Esophagus squamous epithelium (tissue), 5 donors: ENCODE measurements at regions not wholly inside any gene's neighbourhood (a gene's known extent, or its start where the extent isn't known, plus 50 kb on each side); places are given as distances from the start of the nearest gene placed in this dataset.

ENCODE experiments used
- DNase-seq: peaks from one replicate; lab custom pipeline; 2025; lab: John Stamatoyannopoulos, UW
- H3K27ac ChIP-seq, 4 donors: fragments of 200-600 bp; sonication (generic); one replicate each; pipeline ENCODE4 v1.5.1; 2016 to 2019; ENCODE audit warnings: mild to moderate bottlenecking in 1 of 4
- H3K27me3 ChIP-seq, 4 donors: fragments of 200-600 bp; sonication (generic); 1 replicate in 3 of 4; 2 replicates in 1 of 4; pipeline versions ENCODE4 v1.5.1 to v1.6.0; 2017 to 2021; ENCODE audit warnings: antibody characterized with exemption in 1 of 4
- H3K36me3 ChIP-seq, 3 donors: fragments of 200-600 bp; sonication (generic); one replicate each; pipeline ENCODE4 v1.5.1; 2016 to 2019
- H3K4me1 ChIP-seq, 3 donors: fragments of 200-600 bp; sonication (generic); one replicate each; pipeline ENCODE4 v1.5.1; 2017 to 2019
- H3K4me3 ChIP-seq, 4 donors: fragments of 200-600 bp; sonication (generic); 1 replicate in 3 of 4; 2 replicates in 1 of 4; pipeline ENCODE4 v1.5.1; 2016 to 2019; ENCODE audit warnings: mild to moderate bottlenecking in 2 of 4, moderate library complexity in 1 of 4
- H3K9me3 ChIP-seq, 3 donors: fragments of 200-600 bp; sonication (generic); one replicate each; pipeline ENCODE4 v1.5.1; 2016 to 2019
- CTCF ChIP-seq, 6 experiments: fragments of 450-650 bp in 4 of 6; fragments of 200-600 bp in 2 of 6; sonication (generic) in 2 of 6; IDR thresholded peaks; one replicate each; pipeline ENCODE4 v1.5.1; 2016 to 2019; ENCODE audit warnings: antibody characterized with exemption in 6 of 6, mild to moderate bottlenecking in 4 of 6, moderate library complexity in 4 of 6
- POLR2A ChIP-seq, 4 donors: fragments of 450-650 bp; IDR thresholded peaks; one replicate each; pipeline ENCODE4 v1.6.1; 2017; ENCODE audit warnings: antibody characterized with exemption in 4 of 4, mild to moderate bottlenecking in 4 of 4, moderate library complexity in 3 of 4
- WGBS, 2 donors: methylation state at CpG; one replicate each; pipeline ENCODE4 v1.1.5; 2018; 5-methylcytosine and 5-hydroxymethylcytosine counted together
- intact Hi-C: fragments of 100-400 bp; cut with DNase I; formaldehyde crosslinking; loops from one replicate; pipeline ENCODE4 v1.15.0; 2022
- donor health status: DM: yes; HTN: yes; CAD: no.

- Histone ChIP-seq H3K4me3 (no peak overlapping the region), H3K27me3 (no peaks in the 10 kb centered on the region), H3K27ac (no peak overlapping the region), H3K36me3 (no peaks in the 10 kb centered on the region), H3K9me3 (no peaks in the 10 kb centered on the region), H3K4me1 (no peaks in the 10 kb centered on the region)
- intact Hi-C loops: loop anchor here (10.0 kb wide), 1 partner anchor 460 kb away; no protein-coding TSS in a partner anchor
- 54 to 71% methylated on average over 3 to 4 of the region's 4 CpGs for WGBS, 2 donors
- TF ChIP-seq POLR2A (IDR thresholded peaks at IDR 0.05) (no peak), CTCF (IDR thresholded peaks at IDR 0.05) (no peak)
- DNase-seq: no peak
Observed at GRCh38 chr5:159525117-159525516, 194.8 kb upstream of the IL12B start.

- no peak for TF ChIP-seq CTCF (IDR thresholded peaks at IDR 0.05)
- TF ChIP-seq POLR2A (IDR thresholded peaks at IDR 0.05): no peak
- WGBS, 2 donors: 79 to 81% methylated on average over 4 of the region's 4 CpGs
- Histone ChIP-seq H3K9me3 (no peaks in the 10 kb centered on the region), H3K27me3 (no peaks in the 10 kb centered on the region), H3K4me3 (no peak overlapping the region), H3K4me1 (no peaks in the 10 kb centered on the region), H3K27ac (no peak overlapping the region), H3K36me3 (no peaks in the 10 kb centered on the region)
- no peak for DNase-seq
- intact Hi-C loops: loop anchor here (10.0 kb wide), 1 partner anchor 457 kb away; no protein-coding TSS in a partner anchor
Observed at GRCh38 chr5:159527546-159528254, 197.4 kb upstream of the IL12B start.

- no peaks in the 10 kb centered on the region for H3K36me3 ChIP-seq
- no peaks in the 10 kb centered on the region for H3K4me1 ChIP-seq
- H3K4me3 ChIP-seq: no peak overlapping the region
- H3K27me3 ChIP-seq: no peaks in the 10 kb centered on the region
- no peak for DNase-seq
- H3K9me3 ChIP-seq: no peaks in the 10 kb centered on the region
- TF ChIP-seq CTCF (IDR thresholded peaks at IDR 0.05) (peak in 1 of 6 experiments; percentile 7), POLR2A (IDR thresholded peaks at IDR 0.05) (no peak)
- intact Hi-C loops: no loop called here
- no peak overlapping the region for H3K27ac ChIP-seq
Observed at GRCh38 chr5:159531554-159532105, 201.3 kb upstream of the IL12B start.

- intact Hi-C loops: no loop called here
- H3K4me1 ChIP-seq: no peaks in the 10 kb centered on the region
- no peaks in the 10 kb centered on the region for H3K36me3 ChIP-seq
- no peak for DNase-seq
- TF ChIP-seq CTCF (IDR thresholded peaks at IDR 0.05) (no peak), POLR2A (IDR thresholded peaks at IDR 0.05) (no peak)
- no peaks in the 10 kb centered on the region for H3K27me3 ChIP-seq
- H3K27ac ChIP-seq: no peak overlapping the region
- H3K9me3 ChIP-seq: no peaks in the 10 kb centered on the region
- WGBS, 2 donors: 59% methylated on average over 5 to 6 of the region's 6 CpGs
- H3K4me3 ChIP-seq: no peak overlapping the region
Observed at GRCh38 chr5:159533197-159533596, 202.9 kb upstream of the IL12B start.

- WGBS, 2 donors: 75 to 82% methylated on average over 3 of the region's 3 CpGs
- H3K27me3 ChIP-seq: no peaks in the 10 kb centered on the region
- TF ChIP-seq CTCF (IDR thresholded peaks at IDR 0.05): no peak
- no peak for TF ChIP-seq POLR2A (IDR thresholded peaks at IDR 0.05)
- intact Hi-C loops: no loop called here
- H3K4me1 ChIP-seq: no peaks in the 10 kb centered on the region
- H3K9me3 ChIP-seq: no peaks in the 10 kb centered on the region
- no peak overlapping the region for H3K27ac ChIP-seq
- H3K36me3 ChIP-seq: no peaks in the 10 kb centered on the region
- no peak for DNase-seq
- no peak overlapping the region for H3K4me3 ChIP-seq
Observed at GRCh38 chr5:159536166-159536565, 205.9 kb upstream of the IL12B start.
